Ovary (tissue), 3 donors: ENCODE measurements at regions not wholly inside any gene's neighbourhood (a gene's known extent, or its start where the extent isn't known, plus 50 kb on each side); places are given as distances from the start of the nearest gene placed in this dataset.

Source experiments
- CTCF ChIP-seq, 3 donors: fragments of 450-650 bp in 2 of 3; fragments of 200-600 bp in 1 of 3; IDR thresholded peaks; one replicate each; pipeline versions ENCODE4 v1.5.1 to v1.8.0; 2016 to 2022; ENCODE audit warnings: antibody characterized with exemption in 3 of 3, mild to moderate bottlenecking in 1 of 3
- POLR2A ChIP-seq: fragments of 450-650 bp; IDR thresholded peaks from one replicate; pipeline ENCODE4 v1.6.1; 2017; ENCODE audit warnings: antibody characterized with exemption, mild to moderate bottlenecking, moderate library complexity
- donor health status: DM: no; HTN: no; CAD: no.

DNA sequence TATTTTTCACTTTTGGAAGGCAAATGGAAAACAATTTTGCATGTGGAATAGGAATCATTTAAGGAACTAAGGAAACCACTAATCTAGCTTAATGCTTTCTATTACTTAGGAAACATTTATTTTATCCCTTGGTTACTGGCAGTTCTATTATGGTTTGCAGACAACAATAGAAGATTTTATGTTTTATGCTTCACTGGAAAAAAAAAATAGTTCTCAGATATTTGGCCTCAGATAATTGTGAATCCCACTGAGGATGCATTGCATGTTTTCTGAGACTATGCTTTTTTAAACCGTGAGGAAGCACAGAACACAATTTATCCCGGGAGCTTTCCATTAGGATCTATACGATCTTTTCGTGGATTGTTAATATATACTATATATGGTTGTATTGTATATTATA lies 356.9 kb downstream of the CSNK1G3 start:
- TF ChIP-seq CTCF (IDR thresholded peaks at IDR 0.05) = no peak
- no peak for TF ChIP-seq POLR2A
